HFF-Myc (cell line): ENCODE measurements at regions not wholly inside any gene's neighbourhood (a gene's known extent, or its start where the extent isn't known, plus 50 kb on each side); places are given as distances from the start of the nearest gene placed in this dataset.

Source experiments
- DNase-seq: peaks from one replicate; pipeline ENCODE4 v3.0.0-alpha.2; 2011; ENCODE audit warnings: low read depth; ENCODE audit errors: extremely low read depth
- H3K4me3 ChIP-seq: replicated peaks from 2 replicates; pipeline ENCODE4 v1.5.1; 2011; ENCODE audit warnings: low read depth, mild to moderate bottlenecking, control low read depth, low read length
- CTCF ChIP-seq: IDR thresholded peaks from 2 replicates; pipeline ENCODE4 v1.5.1; 2012; ENCODE audit warnings: mild to moderate bottlenecking, low read depth, low read length, control low read depth; ENCODE audit errors: missing control alignments

DNA sequence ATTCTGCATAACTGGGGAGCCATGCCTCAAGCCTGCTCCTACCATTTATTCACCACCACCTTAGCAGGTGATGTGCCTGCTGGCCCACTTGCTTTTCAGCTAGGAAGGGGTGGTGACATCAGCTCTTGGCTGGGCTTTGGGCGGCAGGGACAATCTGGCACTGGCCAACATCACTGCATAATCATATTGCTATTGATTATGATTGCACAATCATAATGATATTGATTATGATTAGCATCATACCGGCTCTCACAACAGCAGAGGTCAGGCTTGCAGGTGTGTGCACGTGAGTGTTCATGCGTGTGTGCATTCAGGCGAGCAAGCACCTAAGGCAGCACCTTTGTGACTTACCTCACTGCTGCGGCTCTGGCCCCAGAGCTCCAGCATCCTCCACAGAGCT, 273.8 kb downstream of the AJAP1 start:
- TF ChIP-seq CTCF: no peak
- no peak for DNase-seq
- H3K4me3 ChIP-seq: no peak overlapping the region

DNA sequence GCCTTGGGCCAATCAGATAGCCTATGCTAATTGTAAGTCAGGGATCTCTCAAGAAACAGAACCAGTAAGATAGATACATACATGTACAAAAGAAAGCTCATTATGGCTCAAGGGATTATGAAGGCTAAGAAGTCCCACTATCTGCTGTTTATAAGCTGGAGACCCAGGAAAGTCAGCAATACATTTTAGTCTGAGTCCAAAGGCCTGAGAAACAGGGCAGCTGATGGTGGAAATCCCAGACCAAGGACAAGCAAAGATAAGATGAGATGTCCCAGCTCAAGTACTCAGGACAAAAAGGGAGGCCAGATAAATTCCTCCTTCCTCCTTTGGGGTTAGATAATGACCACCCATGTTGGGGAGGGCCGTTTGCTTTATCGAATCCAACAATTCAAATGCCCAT, 269.9 kb downstream of the AJAP1 start:
- TF ChIP-seq CTCF: no peak
- DNase-seq: no peak
- H3K4me3 ChIP-seq: no peak overlapping the region

DNA sequence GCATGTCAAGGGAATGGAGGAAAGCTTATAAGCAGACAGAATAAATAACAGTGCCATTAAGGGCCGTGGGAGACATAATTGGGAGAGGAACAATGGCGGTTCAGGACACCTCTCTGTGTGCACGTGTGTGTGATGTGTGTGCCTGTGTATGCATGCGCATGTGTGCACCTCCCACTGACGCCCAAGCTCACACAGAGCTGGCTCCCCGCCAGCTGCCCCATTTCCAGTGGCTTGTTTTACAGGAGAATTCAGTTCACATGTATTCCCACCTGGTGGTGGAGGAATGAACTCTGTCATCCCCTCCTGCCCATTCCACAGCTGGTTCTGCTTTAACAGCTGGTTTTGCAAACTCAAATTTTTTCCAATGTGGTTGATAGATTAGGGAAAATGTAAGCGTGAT, 262.2 kb downstream of the AJAP1 start:
- no peak overlapping the region for H3K4me3 ChIP-seq
- no peak for TF ChIP-seq CTCF
- DNase-seq: no peak

DNA sequence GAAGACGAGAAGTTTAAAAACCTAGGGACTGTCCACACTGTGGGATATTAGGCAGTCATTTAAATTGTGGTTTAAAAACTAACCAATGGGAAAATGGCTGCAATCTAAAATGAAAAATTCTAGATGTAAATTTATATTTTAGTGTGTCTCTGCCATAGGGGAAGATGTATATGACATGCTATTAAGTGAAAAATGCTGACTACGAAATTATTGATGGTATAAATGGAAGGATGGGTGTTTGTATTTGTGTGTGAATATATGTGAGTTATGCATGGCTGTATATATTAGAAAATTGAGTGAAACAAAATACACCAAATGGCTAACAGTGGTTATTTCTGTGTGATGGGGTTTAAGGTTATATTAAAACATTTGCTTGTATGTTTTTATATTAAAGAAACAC, 260.7 kb downstream of the AJAP1 start:
- H3K4me3 ChIP-seq: no peak overlapping the region
- no peak for TF ChIP-seq CTCF
- no peak for DNase-seq

DNA sequence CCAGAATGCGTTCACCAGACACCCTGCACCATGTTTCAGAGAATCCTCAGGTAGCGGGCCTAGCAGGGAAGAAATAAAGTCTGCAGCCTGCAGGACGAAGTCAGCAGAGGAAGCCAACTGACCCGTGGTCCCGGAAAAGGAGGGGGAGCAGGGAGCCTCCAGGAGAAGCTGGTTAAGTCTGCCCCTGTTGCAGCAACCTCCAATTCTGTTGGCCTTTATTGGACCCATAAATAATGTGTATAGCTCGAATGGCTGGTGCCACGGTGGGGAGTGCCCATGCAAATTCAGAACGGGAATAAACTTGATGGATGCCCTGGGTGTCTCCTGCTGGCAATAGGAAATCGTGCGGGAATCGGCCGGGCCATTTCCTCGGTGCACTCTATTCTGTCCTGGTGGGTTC, 254.1 kb downstream of the AJAP1 start:
- H3K4me3 ChIP-seq: no peak overlapping the region
- no peak for TF ChIP-seq CTCF
- no peak for DNase-seq

DNA sequence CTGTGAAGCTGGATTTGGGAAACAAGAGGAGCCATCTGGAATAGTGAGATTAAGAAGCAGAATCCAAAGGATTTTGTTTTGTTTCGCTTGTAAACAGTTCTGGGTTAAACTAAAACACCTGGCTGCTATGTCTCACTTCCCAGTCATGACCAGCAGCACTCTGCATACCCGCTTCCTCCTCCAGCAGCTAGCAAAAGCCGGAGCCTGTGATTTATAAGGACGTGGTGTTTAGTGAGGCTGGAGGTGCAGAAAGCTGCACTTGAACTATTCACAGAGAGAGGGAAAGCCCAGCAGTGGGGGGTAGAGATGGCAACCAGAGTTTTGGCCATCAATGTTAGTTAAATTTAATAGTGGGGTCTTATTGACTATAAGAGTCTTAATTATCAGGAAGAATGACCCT, 240.2 kb downstream of the AJAP1 start:
- TF ChIP-seq CTCF: no peak
- H3K4me3 ChIP-seq: no peak overlapping the region
- DNase-seq: no peak

DNA sequence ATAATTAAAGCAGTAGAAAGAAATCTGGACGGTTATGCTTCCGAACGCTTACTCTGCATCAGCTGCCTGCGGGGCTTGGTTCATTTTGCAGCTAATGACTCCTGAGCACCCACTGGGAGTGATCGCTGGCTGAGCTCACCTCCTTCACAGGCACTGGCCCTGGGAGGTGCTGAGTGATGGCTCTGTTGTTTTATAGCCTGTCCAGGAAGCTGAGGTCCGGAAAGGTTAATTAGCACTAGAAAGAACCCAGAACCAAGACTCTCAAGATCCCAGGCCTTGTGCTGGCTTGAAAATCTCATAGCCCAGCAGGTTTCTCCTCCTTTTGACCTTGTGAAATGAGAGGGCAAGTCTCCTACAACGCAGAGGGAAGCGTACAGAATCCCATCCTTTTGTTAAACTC, 226.2 kb downstream of the AJAP1 start:
- no peak for DNase-seq
- H3K4me3 ChIP-seq: no peak overlapping the region
- no peak for TF ChIP-seq CTCF
